Stomach (tissue), 4 donors: ENCODE measurements at regions not wholly inside any gene's neighbourhood (a gene's known extent, or its start where the extent isn't known, plus 50 kb on each side); places are given as distances from the start of the nearest gene placed in this dataset.

ENCODE experiments used
- EP300 ChIP-seq: sonication (generic); formaldehyde crosslinking; IDR thresholded peaks from one replicate; pipeline ENCODE4 v1.6.1; 2017; ENCODE audit warnings: antibody characterized with exemption
- POLR2A ChIP-seq, 4 donors: fragments of 450-650 bp; IDR thresholded peaks; one replicate each; pipeline ENCODE4 v1.6.1; 2016; ENCODE audit warnings: antibody characterized with exemption in 4 of 4, control low read depth in 2 of 4, mild to moderate bottlenecking in 1 of 4, moderate library complexity in 1 of 4
- POLR2AphosphoS5 ChIP-seq, 3 donors: sonication (generic); formaldehyde crosslinking; IDR thresholded peaks; one replicate each; pipeline ENCODE4 v1.6.1; 2016; ENCODE audit warnings: antibody characterized with exemption in 3 of 3
- TF ChIP-seq, protein P1 (sequence below), 7 experiments: fragments of 450-650 bp in 4 of 7; fragments of 200-600 bp in 3 of 7; sonication (generic) in 3 of 7; IDR thresholded peaks; one replicate each; pipeline ENCODE4 v1.5.1; 2016 to 2019; ENCODE audit warnings: antibody characterized with exemption in 7 of 7, control low read depth in 2 of 7, mild to moderate bottlenecking in 1 of 7

DNA sequence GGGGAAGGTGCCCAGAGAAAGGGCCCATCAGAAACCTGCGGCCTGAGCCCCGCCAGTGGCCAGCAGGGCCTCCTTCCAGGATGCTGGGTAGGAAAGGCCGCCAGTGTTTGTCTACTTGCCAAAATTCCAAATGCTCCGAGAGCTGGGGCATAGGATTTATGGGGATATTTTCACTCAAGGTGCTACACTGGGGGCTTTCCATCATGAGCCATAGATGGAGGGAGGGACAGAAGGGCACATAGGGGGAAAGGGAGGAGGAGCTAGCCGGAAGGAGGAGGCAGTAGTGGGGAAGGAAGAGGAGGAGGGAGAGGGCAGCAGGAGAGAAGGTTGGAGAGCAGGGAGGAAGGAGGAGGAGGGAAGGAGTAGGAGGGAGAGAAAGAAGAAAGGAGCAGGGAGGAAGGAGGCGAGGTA is 494.7 kb upstream of the PROK2 start:
- TF ChIP-seq, protein P1, sequence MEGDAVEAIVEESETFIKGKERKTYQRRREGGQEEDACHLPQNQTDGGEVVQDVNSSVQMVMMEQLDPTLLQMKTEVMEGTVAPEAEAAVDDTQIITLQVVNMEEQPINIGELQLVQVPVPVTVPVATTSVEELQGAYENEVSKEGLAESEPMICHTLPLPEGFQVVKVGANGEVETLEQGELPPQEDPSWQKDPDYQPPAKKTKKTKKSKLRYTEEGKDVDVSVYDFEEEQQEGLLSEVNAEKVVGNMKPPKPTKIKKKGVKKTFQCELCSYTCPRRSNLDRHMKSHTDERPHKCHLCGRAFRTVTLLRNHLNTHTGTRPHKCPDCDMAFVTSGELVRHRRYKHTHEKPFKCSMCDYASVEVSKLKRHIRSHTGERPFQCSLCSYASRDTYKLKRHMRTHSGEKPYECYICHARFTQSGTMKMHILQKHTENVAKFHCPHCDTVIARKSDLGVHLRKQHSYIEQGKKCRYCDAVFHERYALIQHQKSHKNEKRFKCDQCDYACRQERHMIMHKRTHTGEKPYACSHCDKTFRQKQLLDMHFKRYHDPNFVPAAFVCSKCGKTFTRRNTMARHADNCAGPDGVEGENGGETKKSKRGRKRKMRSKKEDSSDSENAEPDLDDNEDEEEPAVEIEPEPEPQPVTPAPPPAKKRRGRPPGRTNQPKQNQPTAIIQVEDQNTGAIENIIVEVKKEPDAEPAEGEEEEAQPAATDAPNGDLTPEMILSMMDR (IDR thresholded peaks at IDR 0.05): no peak
- TF ChIP-seq EP300: no peak
- TF ChIP-seq POLR2A (IDR thresholded peaks at IDR 0.05): no peak
- TF ChIP-seq POLR2AphosphoS5 (IDR thresholded peaks at IDR 0.05): no peak
